Fibroblast of skin of abdomen (primary cell): ENCODE measurements at regions not wholly inside any gene's neighbourhood (a gene's known extent, or its start where the extent isn't known, plus 50 kb on each side); places are given as distances from the start of the nearest gene placed in this dataset.

ENCODE experiments used
- DNase-seq: peaks from one replicate; pipeline ENCODE4 v3.0.0-alpha.2; 2013

DNA sequence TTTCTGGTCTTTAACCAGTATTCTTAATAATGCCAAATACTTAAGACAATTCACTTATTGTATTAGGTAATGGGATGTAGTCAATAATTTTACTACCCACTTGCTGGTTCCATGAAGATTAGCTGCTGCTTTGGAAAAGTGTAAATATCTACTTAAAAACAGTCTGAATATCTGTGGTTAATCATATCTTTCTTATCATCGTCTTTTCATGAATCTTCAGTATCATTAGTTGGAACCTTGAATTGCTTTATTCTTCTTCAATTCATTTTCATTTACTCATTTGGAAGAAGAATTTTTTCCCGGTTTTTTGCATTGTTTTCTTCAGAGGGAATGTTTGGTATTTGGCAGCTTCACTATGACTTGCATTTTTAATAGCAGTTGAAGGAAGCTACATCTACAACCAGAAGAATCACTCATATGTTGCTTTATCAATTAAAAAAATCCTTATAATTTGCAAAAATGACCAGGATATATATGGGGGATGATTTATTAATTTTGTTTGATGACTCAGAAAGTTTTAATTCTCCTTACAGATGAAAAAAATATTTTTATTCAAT is 1398.3 kb upstream of the CDH6 start:
- no peak for DNase-seq

DNA sequence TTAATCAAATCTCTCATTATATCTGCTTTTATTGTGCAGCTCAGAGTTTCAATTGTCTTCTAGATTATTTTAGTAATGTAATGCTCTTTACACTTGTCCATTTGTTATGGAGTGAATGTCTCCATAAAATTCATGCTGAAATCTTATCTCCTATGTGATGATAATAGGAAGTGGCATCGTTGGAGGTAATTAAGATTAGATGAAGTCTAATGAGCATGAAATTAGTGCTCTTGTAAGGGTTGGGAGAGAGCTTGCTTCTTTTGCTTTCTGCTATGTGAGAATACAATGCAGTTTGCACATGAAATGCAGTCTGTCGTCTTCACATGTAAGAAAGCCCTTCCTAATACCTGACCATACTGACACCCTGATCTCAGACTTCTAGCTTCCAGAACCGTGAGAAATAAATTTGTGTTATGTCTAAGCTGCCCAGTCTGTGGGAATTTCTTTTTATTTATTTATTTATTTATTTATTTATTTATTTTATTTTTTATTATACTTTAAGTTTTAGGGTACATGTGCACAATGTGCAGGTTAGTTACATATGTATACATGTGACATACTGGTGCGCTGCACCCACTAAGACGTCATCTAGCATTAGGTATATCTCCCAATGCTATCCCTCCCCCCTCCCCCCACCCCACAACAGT is 1399.2 kb upstream of the CDH6 start:
- DNase-seq, result no peak

DNA sequence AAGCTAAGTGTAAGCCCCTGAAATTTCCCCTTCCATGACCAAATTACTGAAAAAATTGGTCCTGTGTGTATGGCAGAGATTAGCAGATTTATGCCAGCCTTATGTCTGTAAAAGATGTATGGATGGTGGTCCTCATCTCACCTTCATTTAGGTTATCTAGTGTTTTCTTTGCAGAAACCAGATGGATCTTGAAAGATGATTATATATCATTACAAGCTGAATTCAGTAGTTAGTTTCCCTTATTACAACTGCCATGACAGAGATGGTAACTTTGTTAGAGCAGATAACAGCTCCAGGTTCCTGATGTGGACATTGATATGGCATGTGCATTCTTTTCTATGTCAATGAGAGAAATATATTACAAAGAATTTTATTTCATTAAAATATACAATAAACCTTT is 1403.2 kb upstream of the CDH6 start:
- DNase-seq, result no peak

GRCh38 chr5:29780401-29780800 is 1413.1 kb upstream of the CDH6 start:
- no peak for DNase-seq

GRCh38 chr5:29779141-29779540 is 1414.3 kb upstream of the CDH6 start:
- no peak for DNase-seq

DNA sequence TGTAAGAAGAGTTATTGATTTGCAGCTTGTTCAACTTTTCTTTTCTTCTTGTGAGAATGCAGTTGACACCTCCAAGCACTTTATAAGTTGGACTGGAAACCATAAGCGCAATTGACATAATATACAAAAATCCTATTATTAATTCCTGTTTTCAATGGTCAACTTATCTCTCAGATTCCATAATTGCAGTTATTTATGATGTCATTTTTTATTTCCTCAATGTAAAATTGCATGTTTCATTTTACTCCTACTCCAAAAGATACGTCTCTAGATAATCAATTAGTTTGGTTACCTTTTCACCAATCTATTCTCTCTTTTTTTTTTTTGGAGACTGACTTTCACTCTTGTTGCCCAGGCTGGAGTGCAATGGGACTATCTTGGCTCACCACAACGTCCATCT is 1416.1 kb upstream of the CDH6 start:
- no peak for DNase-seq

DNA sequence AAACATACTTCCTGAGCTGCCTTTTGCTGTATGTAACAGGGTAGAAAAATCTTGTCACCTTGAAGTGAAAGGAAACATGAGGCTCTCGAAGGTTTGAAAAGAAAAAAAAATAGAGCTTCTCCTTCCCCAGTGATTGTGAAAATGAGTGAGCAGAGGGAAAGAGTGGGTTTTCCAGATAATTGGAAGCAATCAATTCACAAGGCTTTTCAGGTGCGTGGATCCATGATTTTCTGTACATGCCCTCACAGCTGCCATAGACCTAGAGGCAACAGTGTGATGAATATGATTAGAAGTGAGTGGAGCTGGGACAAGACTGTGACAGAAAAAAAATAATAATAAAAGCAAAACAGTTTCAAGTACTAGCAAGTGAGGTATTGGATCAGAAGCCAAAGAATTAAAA is 1422.5 kb upstream of the CDH6 start:
- DNase-seq, result no peak

DNA sequence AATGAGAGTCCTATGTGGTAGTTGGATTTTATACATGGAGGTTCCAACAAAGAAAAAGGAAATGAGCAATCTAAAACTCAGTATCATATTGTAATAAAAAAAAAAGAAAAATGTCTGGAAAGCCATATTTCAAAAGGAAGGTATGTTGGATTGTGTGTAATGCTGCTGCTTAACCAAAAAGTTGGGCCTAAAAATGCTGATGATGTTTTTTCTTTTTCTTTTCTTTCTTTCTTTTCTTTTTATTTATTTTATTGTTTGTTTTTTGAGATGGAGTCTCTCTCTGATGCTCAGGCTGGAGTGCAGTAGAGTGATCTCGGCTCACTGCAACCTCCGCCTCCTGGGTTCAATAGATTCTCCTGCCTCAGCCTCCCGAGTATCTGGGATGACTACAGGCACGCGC is 1424.0 kb upstream of the CDH6 start:
- DNase-seq, result no peak

DNA sequence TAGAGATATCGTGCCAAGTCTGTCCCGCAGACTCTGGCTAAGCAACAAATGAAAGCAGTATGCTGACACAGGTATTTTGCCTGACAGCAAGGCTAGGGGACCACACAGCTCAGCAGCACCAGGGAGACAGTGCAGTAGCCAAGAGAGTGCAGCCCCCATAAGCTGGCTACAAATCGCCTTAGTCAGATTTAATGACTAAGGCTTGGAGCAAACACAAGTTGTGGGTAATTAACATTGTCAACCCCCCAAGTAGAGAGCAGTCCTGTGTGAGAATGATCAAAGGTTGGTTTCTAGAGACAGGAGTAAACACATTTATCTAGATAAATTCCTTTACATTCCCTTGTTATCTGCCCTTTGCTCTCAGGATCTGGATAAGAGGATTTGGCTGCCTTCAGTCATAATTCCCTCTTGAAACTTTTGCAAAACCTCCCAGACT is 1434.5 kb upstream of the CDH6 start:
- no peak for DNase-seq

DNA sequence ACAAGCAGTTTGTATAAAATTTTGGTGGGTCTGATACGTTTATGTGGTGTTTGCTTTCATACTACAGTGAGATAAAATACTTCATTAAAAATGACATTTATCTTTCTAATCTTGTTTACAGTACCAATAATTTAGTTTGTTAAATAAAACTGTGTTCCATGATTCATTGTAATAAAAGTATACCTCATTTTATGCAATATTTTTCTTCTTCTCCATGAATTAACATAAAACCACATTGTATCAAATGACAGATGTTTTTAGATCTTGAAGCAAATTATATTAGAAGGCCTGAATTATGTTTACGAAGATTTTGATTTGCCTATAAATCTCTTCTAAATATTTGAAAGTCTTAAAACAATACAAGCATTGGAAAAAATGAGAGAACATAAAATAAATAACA is 1443.0 kb upstream of the CDH6 start:
- no peak for DNase-seq

DNA sequence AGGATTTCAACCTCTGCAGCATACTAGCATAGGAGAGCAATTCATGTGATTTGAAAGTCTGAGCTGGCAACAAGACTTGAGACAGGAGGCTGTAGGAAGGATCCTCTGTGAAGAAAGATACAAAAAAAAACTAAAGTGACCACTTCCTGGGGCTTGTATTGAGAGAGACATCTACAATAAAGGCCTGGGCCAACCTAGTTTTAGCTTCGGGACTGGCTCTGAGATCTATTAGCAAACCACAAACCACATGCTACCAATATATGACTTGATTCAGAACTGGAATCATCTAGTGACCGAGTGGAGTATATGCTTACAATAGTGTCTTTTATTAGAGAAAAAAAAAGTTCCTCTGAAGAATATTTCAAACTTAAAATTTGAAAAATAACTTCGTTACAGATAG is 1448.9 kb upstream of the CDH6 start:
- no peak for DNase-seq

DNA sequence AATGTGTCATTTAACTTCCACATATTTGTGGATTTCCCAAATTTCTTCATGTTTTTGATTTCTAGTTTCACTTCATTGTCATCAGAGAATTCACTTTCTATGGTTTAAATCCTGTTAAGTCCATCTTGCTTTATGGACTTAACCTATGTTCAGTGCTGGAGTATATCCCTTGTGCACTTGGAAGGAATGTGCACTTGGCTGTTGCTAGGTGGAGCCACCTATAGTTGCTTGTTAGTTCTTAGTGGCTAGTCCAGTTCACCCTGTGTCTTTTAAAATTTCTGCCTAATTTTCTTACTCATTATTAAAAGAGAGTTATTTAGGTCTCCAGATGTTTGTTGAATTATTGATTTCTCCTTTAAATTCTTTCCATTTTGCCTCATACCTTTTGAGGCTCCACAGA is 1472.5 kb upstream of the CDH6 start:
- DNase-seq, result no peak

DNA sequence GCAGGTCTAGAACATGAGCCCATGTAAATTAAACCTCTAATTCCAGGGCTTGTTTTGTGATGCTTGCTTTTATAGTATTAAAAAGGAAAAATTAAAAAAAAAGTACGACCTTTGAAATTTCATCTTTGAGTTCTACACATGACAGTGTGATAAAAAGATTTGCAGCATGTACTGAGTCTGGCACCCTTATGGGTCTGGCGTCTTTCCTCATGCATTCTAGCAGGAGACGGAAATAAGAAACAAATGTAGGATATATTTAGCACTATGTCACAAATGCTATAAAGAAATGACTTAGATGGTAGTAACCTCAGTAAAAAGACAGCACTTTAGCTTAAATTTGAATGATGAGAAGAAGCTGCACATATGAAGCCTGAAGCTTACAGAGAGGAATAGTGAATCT is 1474.3 kb upstream of the CDH6 start:
- DNase-seq, result no peak

GRCh38 chr5:29715167-29715566 is 1478.3 kb upstream of the CDH6 start:
- no peak for DNase-seq

DNA sequence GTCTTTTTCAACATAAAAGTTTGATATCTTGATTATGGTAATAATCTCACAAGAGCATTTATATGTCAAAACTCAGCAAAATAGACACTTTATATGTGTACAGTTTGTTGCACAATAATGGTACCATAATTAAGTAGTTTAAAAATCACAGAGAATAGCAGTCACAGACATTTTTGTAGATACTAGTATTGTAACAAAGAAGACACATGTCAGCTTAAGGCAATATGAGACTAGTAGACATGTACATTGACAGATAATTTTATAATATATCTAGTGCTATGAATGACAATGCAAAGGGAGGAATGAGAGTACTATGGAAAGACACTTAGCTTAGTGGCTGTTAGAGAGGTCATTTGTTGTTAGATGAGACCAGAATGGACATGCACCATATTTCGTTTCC is 1490.6 kb upstream of the CDH6 start:
- no peak for DNase-seq

GRCh38 chr5:29701600-29701999 is 1491.9 kb upstream of the CDH6 start:
- DNase-seq, result no peak

DNA sequence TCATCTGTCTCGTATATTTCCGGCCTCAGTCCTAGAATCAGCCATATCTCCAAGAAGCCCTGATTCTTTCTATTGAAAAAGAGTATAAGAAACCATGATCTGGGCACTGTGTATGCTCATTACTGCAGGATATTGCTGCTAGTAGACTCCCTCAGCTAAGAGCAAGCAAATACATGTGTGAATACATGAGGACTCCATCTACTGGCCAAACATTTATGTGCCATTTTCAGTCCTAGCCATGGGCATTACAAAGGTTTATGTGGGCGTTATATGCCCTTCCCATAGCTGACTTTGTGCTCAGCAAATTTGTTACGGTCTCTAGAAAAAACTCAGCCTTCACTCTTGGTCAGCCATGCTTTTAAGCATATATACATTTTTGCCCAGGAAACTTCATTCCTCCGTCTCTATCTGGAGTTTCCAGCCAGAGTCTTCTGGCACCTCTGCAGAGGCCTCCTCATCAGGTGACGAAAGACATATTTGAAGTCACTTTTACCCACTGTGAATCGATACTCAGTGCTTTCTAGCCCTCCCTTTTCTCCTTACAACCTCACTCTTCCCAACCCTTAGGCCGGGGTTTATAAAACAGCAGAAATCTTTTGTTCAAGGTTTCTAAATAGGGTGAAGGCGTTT is 1495.6 kb upstream of the CDH6 start:
- DNase-seq, result no peak

DNA sequence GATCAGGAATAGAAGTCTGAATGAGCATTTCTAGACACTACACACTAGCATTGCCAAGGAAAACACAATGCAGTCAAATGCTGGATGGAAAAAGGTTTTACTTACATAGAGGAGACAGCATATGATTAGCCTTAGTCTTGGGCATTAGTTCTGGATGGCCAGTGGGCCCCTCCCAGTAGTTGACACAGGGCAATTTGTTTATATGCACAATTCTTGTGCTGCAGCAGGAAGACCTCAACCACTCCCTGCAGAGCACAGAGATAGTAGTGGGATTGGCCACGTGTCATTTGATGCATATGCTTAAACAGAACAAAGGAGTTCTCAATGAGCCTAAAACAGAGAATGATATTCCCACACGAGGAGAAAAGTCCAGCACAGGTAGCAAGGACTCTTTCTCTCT is 1496.2 kb upstream of the CDH6 start:
- no peak for DNase-seq

DNA sequence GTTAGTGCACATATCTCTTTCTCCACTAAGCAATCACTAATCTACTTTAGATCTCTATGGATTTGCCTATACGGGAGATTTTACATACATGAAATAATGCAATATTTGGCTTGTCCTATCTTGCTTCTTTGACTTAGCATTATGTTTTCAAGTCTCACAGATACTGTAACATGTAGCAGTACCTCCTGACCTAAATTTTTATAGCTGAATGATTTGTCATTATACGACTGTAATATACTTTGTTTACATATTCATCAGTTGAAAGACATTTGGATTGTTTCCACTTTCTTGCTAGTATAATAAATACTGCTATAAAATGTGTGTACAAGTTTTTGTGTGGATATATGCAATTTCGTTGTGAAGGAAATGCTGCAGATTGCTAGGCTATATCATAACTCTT is 1520.8 kb upstream of the CDH6 start:
- DNase-seq, result no peak

DNA sequence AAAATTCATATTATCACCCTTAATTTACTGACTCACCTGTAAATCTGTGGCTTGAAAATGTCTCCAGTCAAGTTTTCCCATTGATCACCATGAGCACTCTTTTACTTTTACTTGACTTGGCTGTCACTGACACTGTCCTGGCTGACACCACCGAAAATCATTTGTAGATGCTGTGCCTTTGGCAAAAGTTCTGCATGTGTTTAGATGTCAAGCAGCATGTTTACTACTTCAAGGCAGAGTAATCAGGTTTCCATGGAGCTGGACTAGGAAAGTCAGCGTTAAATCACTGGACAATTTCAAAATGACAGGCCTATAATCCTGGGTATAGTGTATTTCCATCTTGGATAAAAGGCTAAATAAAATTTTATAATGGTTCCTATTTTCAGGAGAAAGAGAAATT is 1530.6 kb upstream of the CDH6 start:
- DNase-seq, result no peak

DNA sequence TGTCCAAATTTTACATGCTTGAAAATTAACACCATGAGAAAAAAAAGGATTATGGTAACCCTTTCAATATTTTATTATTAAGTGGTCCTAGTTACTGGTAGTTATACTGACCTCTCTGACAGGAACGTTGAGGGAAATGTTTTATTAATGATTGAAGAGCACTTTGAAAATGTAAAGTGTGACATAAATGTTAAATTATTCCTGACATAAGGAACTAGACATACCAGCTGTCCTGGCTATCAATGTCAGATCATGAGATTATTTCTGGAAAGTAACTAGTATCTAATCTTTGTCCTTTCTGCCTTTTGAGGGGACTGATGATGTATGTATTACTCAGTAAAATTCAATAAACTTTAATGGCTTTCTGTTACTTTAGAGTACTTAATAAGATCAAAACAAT is 1538.5 kb upstream of the CDH6 start:
- DNase-seq, result no peak

DNA sequence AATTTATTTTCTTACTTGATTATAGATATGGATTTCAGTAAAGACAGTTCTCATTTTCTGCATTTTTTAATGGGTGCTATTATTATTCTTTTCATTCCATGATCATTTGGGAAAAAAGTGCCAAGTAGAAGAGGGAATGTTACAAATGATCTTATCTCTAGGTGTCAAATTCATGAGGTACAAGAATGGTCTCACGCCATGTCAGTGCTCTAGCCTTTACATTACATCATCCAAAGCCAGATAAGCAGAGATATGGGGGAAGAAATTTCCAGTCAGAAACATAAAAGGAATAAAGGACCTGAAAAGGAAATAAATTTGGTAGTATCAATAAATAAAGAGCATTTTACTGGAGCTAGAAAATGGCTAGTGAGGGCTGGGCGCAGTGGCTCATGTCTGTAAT is 1544.2 kb upstream of the CDH6 start:
- DNase-seq, result no peak

DNA sequence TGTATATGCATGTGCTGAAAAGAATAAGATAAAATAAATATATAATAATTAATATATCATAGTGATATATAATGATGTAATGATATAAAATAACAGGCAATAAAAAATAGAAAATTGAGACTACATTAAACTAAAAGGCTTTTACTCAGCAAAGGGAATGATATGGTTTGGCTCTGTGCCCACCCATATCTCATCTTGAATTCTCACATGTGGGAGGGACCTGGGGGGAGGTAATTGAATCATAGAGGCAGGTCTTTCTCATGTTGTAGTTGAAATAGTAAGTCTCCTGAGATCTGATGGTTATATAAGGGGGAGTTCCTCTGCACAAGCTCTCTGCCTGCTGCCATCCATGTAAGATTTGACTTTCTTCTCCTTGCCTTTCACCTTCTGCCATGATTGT is 1550.9 kb upstream of the CDH6 start:
- no peak for DNase-seq

DNA sequence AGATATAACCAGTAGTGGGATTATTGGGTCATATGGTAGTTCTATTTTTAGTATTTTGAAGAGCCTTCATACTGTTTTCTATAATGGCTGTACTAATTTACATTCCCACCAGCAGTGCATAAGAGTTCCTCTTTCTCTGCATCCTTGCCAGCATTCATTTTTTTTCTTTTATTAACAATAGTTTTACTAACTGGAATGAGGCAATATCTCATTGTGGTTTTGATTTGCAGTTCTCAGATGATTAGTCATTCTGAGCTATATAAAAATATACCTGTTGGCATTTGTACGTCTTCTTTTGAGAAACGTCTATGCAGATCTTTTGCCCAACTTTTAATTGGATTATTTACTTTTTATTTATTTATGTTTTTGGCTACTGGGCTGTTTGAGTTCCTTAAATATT is 1579.3 kb upstream of the CDH6 start:
- no peak for DNase-seq

- no peak for DNase-seq
These were observed 1605.2 kb upstream of the CDH6 start for GRCh38 chr5:29588236-29588635.
